Activated T-cell treated with anti-CD3 and anti-CD28 coated beads, Interleukin-2, amount 50 U/mL, for 48 hours (primary cell): ENCODE measurements at regions not wholly inside any gene's neighbourhood (a gene's known extent, or its start where the extent isn't known, plus 50 kb on each side); places are given as distances from the start of the nearest gene placed in this dataset.
"Not testable (repeated sequence)": the region's sequence is repeated elsewhere in the genome, so short reads cannot be mapped to it uniquely, and the experiment has no call there.

Experiments used
- DNase-seq, 2 experiments: peaks; one replicate each; pipeline ENCODE4 v3.0.0-alpha.2; 2020

- no peak for DNase-seq
These were observed 116.1 kb upstream of the IRX4 start for GRCh38 chr5:1998716-1999317.

- DNase-seq = no peak
These were observed 115.6 kb upstream of the IRX4 start for GRCh38 chr5:1998348-1998669.

- no peak for DNase-seq
These were observed 115.1 kb upstream of the IRX4 start for GRCh38 chr5:1997640-1998347.

- DNase-seq = no peak
These were observed 112.8 kb upstream of the IRX4 start for GRCh38 chr5:1995491-1995890.

- DNase-seq = no peak
These were observed 104.7 kb upstream of the IRX4 start for GRCh38 chr5:1987471-1987870.

GRCh38 chr5:1985781-1986180 lies 103.1 kb upstream of the IRX4 start:
- DNase-seq = no peak

GRCh38 chr5:1983919-1984695 lies 101.4 kb upstream of the IRX4 start:
- DNase-seq = no peak

GRCh38 chr5:1983401-1983800 lies 100.7 kb upstream of the IRX4 start:
- no peak for DNase-seq

GRCh38 chr5:1982561-1982960 lies 99.8 kb upstream of the IRX4 start:
- not testable (repeated sequence) for DNase-seq

GRCh38 chr5:1975898-1976765 lies 93.4 kb upstream of the IRX4 start:
- DNase-seq = no peak

- no peak for DNase-seq
These were observed 92.6 kb upstream of the IRX4 start for GRCh38 chr5:1975406-1975715.

- DNase-seq = no peak
These were observed 92.0 kb upstream of the IRX4 start for GRCh38 chr5:1974501-1975405.

- no peak for DNase-seq
These were observed 91.4 kb upstream of the IRX4 start for GRCh38 chr5:1974081-1974480.

- no peak for DNase-seq
These were observed 90.8 kb upstream of the IRX4 start for GRCh38 chr5:1973391-1974013.

- DNase-seq = no peak
These were observed 89.2 kb upstream of the IRX4 start for GRCh38 chr5:1971944-1972343.

GRCh38 chr5:1967736-1968135 lies 85.0 kb upstream of the IRX4 start:
- DNase-seq = no peak

- no peak for DNase-seq
These were observed 83.7 kb upstream of the IRX4 start for GRCh38 chr5:1966461-1966860.

GRCh38 chr5:1965925-1966324 lies 83.2 kb upstream of the IRX4 start:
- no peak for DNase-seq

- no peak for DNase-seq
These were observed 81.3 kb upstream of the IRX4 start for GRCh38 chr5:1963941-1964451.

GRCh38 chr5:1963358-1963757 lies 80.6 kb upstream of the IRX4 start:
- DNase-seq = no peak

- DNase-seq = no peak
These were observed 80.1 kb upstream of the IRX4 start for GRCh38 chr5:1962619-1963355.
